Activated CD8-positive, alpha-beta memory T cell treated with anti-CD3 and anti-CD28 coated beads, Interleukin-2, amount 10 ng/mL, durations not matched to agents 7 days and 5 days (primary cell): ENCODE measurements at regions not wholly inside any gene's neighbourhood (a gene's known extent, or its start where the extent isn't known, plus 50 kb on each side); places are given as distances from the start of the nearest gene placed in this dataset.

Source experiments
- ATAC-seq: fragments of 150-1000 bp; cut with Tn5 transposase; one replicate; pipeline ENCODE4 v1.10.0; 2021; ENCODE audit warnings: moderate library complexity
- CTCF ChIA-PET: fragments of 350-600 bp; sonication (Branson Sonifier 250); formaldehyde crosslinking; loops from one replicate; lab custom pipeline; 2021; ENCODE audit warnings: antibody characterized with exemption; lab: Charles Lee
- DNase-seq: peaks from one replicate; pipeline ENCODE4 v3.0.0-alpha.2; 2020
- H3K27ac Mint-ChIP-seq: one replicate; pipeline ENCODE4 v1.8.0; 2021; ENCODE audit warnings: mild to moderate bottlenecking, mixed read lengths
- H3K27me3 Mint-ChIP-seq: one replicate; pipeline ENCODE4 v1.8.0; 2021; ENCODE audit warnings: mixed read lengths
- H3K36me3 Mint-ChIP-seq: one replicate; pipeline ENCODE4 v1.8.0; 2021; ENCODE audit warnings: mild to moderate bottlenecking, mixed read lengths
- H3K4me1 Mint-ChIP-seq: one replicate; pipeline ENCODE4 v1.8.0; 2021; ENCODE audit warnings: mixed read lengths
- H3K4me3 Mint-ChIP-seq: one replicate; pipeline ENCODE4 v1.8.0; 2021; ENCODE audit warnings: mild to moderate bottlenecking, moderate library complexity, mixed read lengths
- H3K9me3 Mint-ChIP-seq: one replicate; pipeline ENCODE4 v1.8.0; 2022; ENCODE audit warnings: low read depth, mixed read lengths
- microRNA-seq: library from miRNA; unstranded; fragments of <30 nt; microRNA quantifications from one replicate; pipeline ENCODE4 v1.2.0, GENCODE V29; 2022

GRCh38 chr7:131267631-131268030 is 60.0 kb upstream of the MKLN1 start:
- Mint-ChIP-seq H3K27ac (no peak overlapping the region), H3K4me3 (no peak overlapping the region)
- CTCF ChIA-PET, result interaction anchor here (1.7 kb wide), 1 partner anchor 21 kb away, joined by 3 read pairs; no protein-coding TSS in a partner anchor

GRCh38 chr7:131268906-131269305 is 58.8 kb upstream of the MKLN1 start:
- no peaks in the 10 kb centered on the region for H3K36me3 Mint-ChIP-seq
- CTCF ChIA-PET, result interaction anchor here (1.4 to 1.7 kb wide), 2 partner anchors 11 to 22 kb away, joined by 3 read pairs; no protein-coding TSS in a partner anchor
- ATAC-seq (no peak), DNase-seq (no peak)
- H3K27ac Mint-ChIP-seq, result no peak overlapping the region
- H3K9me3 Mint-ChIP-seq, result peaks cover 3% of the 10 kb centered on the region
- peaks cover 5% of the 10 kb centered on the region for H3K27me3 Mint-ChIP-seq
- H3K4me1 Mint-ChIP-seq, result no peaks in the 10 kb centered on the region
- no peak overlapping the region for H3K4me3 Mint-ChIP-seq

More at GRCh38 chr7:131267631-131268030, 60.0 kb upstream of the MKLN1 start:
- peaks cover 5% of the 10 kb centered on the region for H3K27me3 Mint-ChIP-seq
- H3K4me1 Mint-ChIP-seq, result no peaks in the 10 kb centered on the region
- ATAC-seq (no peak), DNase-seq (no peak)
- no peaks in the 10 kb centered on the region for H3K36me3 Mint-ChIP-seq
- H3K9me3 Mint-ChIP-seq, result peaks cover 3% of the 10 kb centered on the region

- Mint-ChIP-seq H3K4me1 (no peaks in the 10 kb centered on the region), H3K4me3 (no peak overlapping the region), H3K27ac (no peak overlapping the region), H3K36me3 (no peaks in the 10 kb centered on the region), H3K9me3 (peaks cover 3% of the 10 kb centered on the region), H3K27me3 (peaks cover 5% of the 10 kb centered on the region)
- ATAC-seq, result no peak
- CTCF ChIA-PET, result no interaction called here
- no peak for DNase-seq
Observed at GRCh38 chr7:131272086-131272485, 55.6 kb upstream of the MKLN1 start.

GRCh38 chr7:131274986-131275385 is 52.7 kb upstream of the MKLN1 start:
- CTCF ChIA-PET, result no interaction called here
- no peak for DNase-seq
- no peak overlapping the region for H3K27ac Mint-ChIP-seq
- no peaks in the 10 kb centered on the region for H3K36me3 Mint-ChIP-seq
- ATAC-seq, result no peak
- H3K4me3 Mint-ChIP-seq, result no peak overlapping the region
- H3K27me3 Mint-ChIP-seq, result no peaks in the 10 kb centered on the region
- no peaks in the 10 kb centered on the region for H3K9me3 Mint-ChIP-seq
- H3K4me1 Mint-ChIP-seq, result no peaks in the 10 kb centered on the region

- Mint-ChIP-seq H3K27ac (no peak overlapping the region), H3K4me3 (no peak overlapping the region), H3K36me3 (no peaks in the 10 kb centered on the region), H3K4me1 (no peaks in the 10 kb centered on the region), H3K27me3 (no peaks in the 10 kb centered on the region), H3K9me3 (peaks cover under 1% of the 10 kb centered on the region)
- ATAC-seq, result no peak
- no peak for DNase-seq
- CTCF ChIA-PET, result no interaction called here
Observed at GRCh38 chr7:131276190-131276589, 51.5 kb upstream of the MKLN1 start.

- DNase-seq, result no peak
- H3K27me3 Mint-ChIP-seq, result no peaks in the 10 kb centered on the region
- H3K4me3 Mint-ChIP-seq, result no peak overlapping the region
- H3K4me1 Mint-ChIP-seq, result no peaks in the 10 kb centered on the region
- CTCF ChIA-PET, result no interaction called here
- no peak for ATAC-seq
- no peak overlapping the region for H3K27ac Mint-ChIP-seq
- H3K9me3 Mint-ChIP-seq, result peaks cover 5% of the 10 kb centered on the region
- no peaks in the 10 kb centered on the region for H3K36me3 Mint-ChIP-seq
Observed at GRCh38 chr7:131276748-131277147, 50.9 kb upstream of the MKLN1 start.

Small RNA genes in the stretch of these regions (microRNA-seq; reads per million reads assigned to microRNA genes)
- gene MIR29A, result 32,572 reads per million, percentile 98 among the genes with 10 or more reads in this experiment
